Activated naive CD8-positive, alpha-beta T cell treated with anti-CD3 and anti-CD28 coated beads, Interleukin-2, amount 10 ng/mL, durations not matched to agents 7 days and 5 days (primary cell): ENCODE measurements at regions not wholly inside any gene's neighbourhood (a gene's known extent, or its start where the extent isn't known, plus 50 kb on each side); places are given as distances from the start of the nearest gene placed in this dataset.

Source experiments
- ATAC-seq: fragments of 150-1000 bp; cut with Tn5 transposase; one replicate; pipeline ENCODE4 v1.10.0; 2021; ENCODE audit warnings: low read depth, moderate library complexity
- POLR2A ChIA-PET: fragments of 350-600 bp; sonication (Branson Sonifier 250); formaldehyde crosslinking; loops from one replicate; lab custom pipeline; 2021; ENCODE audit warnings: antibody characterized with exemption; lab: Charles Lee
- DNase-seq: peaks from one replicate; pipeline ENCODE4 v3.0.0; 2021
- H3K27ac Mint-ChIP-seq: one replicate; pipeline ENCODE4 v1.8.0; 2022; ENCODE audit warnings: mild to moderate bottlenecking, mixed read lengths
- H3K27me3 Mint-ChIP-seq: one replicate; pipeline ENCODE4 v1.8.0; 2022; ENCODE audit warnings: mild to moderate bottlenecking, moderate library complexity, mixed read lengths
- H3K36me3 Mint-ChIP-seq: one replicate; pipeline ENCODE4 v1.8.0; 2021; ENCODE audit warnings: mild to moderate bottlenecking, mixed read lengths
- H3K4me1 Mint-ChIP-seq: one replicate; pipeline ENCODE4 v1.8.0; 2021; ENCODE audit warnings: mixed read lengths
- H3K4me3 Mint-ChIP-seq: one replicate; pipeline ENCODE4 v1.8.0; 2022; ENCODE audit warnings: mild to moderate bottlenecking, moderate library complexity, mixed read lengths
- H3K9me3 Mint-ChIP-seq: one replicate; pipeline ENCODE4 v1.8.0; 2021; ENCODE audit warnings: mixed read lengths

- ATAC-seq (no peak), DNase-seq (no peak)
- no peak overlapping the region for H3K27ac Mint-ChIP-seq
- POLR2A ChIA-PET: no interaction called here
- H3K36me3 Mint-ChIP-seq: no peaks in the 10 kb centered on the region
- H3K9me3 Mint-ChIP-seq: no peaks in the 10 kb centered on the region
- peaks cover 1% of the 10 kb centered on the region for H3K4me1 Mint-ChIP-seq
- H3K4me3 Mint-ChIP-seq: no peak overlapping the region
- H3K27me3 Mint-ChIP-seq: peaks cover 29% of the 10 kb centered on the region
These were observed 87.1 kb downstream of the ERMARD start for GRCh38 chr6:169838346-169839028.

DNA sequence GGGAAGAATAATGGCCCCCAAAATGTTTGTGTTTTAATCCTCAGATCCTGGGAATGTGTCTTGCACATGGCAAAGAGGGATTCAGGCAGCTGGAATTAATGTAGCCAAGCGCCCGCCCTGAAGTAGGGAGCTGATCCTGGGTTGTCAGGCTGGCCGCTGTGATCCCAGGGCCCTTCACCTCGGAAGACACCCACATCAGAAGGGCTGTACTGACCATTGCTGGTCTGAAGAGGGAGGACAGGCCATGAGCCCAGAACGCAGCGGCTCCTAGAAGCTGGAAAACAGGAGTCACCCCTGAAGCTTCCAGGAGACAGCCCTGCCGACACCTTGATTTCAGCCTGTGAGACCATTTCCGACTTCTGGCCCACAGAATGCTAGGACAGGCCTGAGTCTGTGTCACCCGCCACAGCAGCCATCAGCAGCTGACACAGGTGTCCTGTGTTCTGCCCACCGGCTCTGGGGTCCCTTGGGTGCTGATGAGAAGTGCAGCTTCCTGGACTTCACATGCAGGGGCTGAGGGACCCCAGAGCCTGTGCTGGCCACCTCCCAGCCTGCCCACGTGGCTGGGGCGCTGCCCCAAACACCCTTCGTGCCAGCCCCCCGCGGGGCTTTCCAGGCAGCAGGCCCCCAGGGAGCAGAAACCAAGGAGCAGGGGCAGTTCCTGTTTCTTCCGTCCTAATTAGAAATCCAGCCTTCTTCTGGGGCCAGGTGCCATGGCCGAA lies 86.3 kb downstream of the ERMARD start:
- Mint-ChIP-seq H3K9me3 (no peaks in the 10 kb centered on the region), H3K4me1 (peaks cover 1% of the 10 kb centered on the region), H3K36me3 (no peaks in the 10 kb centered on the region), H3K27ac (no peak overlapping the region), H3K4me3 (no peak overlapping the region), H3K27me3 (peaks cover 36% of the 10 kb centered on the region)
- DNase-seq: no peak
- ATAC-seq: no peak
- POLR2A ChIA-PET: no interaction called here

- Mint-ChIP-seq H3K36me3 (no peaks in the 10 kb centered on the region), H3K27ac (no peak overlapping the region), H3K4me3 (no peak overlapping the region), H3K9me3 (no peaks in the 10 kb centered on the region), H3K4me1 (peaks cover 4% of the 10 kb centered on the region), H3K27me3 (peaks cover 60% of the 10 kb centered on the region)
- ATAC-seq (no peak), DNase-seq (no peak)
- POLR2A ChIA-PET: no interaction called here
These were observed 81.9 kb downstream of the ERMARD start for GRCh38 chr6:169833258-169833794.

DNA sequence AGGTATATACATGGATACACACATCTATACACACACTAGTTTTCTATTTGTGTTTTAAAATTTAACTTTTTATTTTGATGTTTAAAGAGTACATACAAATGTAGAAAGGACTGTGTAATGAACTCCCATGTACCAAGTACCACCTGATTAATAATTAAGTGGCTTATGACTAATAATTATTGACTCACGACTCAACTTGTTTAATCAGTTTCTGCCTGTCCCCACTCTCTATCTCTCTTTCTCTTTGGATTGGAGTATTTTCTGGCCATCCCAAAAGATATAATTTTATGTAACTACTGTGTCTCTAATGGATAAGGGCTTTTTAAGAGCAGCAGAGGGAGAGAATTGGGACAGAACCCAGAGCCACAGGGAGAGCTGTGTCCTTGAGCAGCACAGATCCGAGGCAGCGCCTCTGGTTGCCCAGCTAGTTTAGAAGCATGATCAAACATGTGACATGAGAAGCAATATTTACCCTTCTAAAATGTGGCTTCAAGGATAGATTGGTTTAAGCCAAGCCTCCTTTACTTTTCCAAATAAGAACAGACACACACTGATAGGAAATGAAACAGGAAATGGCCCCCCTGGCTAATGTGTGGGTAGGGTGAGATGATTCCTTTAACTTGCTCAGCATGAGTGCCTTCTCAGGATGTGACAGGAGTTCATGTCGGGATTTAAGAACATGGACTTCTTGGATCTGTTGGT lies 81.0 kb downstream of the ERMARD start:
- H3K4me1 Mint-ChIP-seq: peaks cover 4% of the 10 kb centered on the region
- H3K4me3 Mint-ChIP-seq: no peak overlapping the region
- no peak for DNase-seq
- POLR2A ChIA-PET: interaction anchor here (0.9 kb wide), 1 partner anchor 696 kb away, joined by 3 read pairs; no protein-coding TSS in a partner anchor
- H3K27me3 Mint-ChIP-seq: peaks cover 68% of the 10 kb centered on the region
- H3K27ac Mint-ChIP-seq: no peak overlapping the region
- ATAC-seq: no peak
- H3K36me3 Mint-ChIP-seq: no peaks in the 10 kb centered on the region
- no peaks in the 10 kb centered on the region for H3K9me3 Mint-ChIP-seq

DNA sequence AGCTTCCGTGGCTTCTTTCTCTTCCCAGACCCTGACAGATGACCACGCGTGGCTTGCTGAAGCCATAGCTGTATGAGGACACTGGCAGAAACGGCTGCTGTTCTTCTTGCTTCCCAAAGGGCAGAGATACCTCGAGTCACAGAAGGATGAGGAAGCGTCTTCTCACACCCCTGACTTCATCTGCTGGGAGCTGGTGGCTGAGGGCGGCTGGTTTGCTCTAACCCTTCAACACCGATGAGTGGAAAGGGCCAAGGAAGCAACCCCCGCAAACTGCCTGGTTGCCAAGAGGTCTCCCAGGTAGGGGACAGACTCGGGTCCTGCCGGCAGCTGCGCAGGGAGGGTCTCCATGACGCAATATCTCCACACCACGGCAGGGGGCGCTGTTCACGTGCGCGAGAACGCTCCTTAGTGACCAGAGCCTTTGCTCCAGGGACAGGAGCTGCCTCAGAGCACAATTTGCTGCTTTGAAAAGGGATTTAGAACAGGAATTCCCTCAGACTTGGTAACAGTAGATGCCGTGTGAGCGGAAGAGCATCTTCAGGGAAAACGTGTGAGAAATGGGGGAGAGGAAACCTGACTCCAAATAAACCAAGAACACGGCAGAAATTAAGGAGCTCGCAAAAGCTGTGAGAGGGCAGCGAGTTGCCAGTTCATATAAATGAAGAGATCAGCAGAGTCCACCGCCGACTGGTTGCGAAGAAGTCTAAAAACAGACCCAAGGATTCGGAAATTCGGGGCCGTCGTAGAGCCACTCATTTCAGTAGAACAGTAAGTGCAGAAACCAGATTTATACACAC lies 80.2 kb downstream of the ERMARD start:
- DNase-seq: peak; percentile 81
- POLR2A ChIA-PET: interaction anchor here (0.9 kb wide), 1 partner anchor 697 kb away, joined by 3 read pairs; no protein-coding TSS in a partner anchor
- ATAC-seq: peak; percentile 70
- peaks cover 4% of the 10 kb centered on the region for H3K4me1 Mint-ChIP-seq
- H3K4me3 Mint-ChIP-seq: no peak overlapping the region
- H3K36me3 Mint-ChIP-seq: no peaks in the 10 kb centered on the region
- peaks cover 71% of the 10 kb centered on the region for H3K27me3 Mint-ChIP-seq
- H3K9me3 Mint-ChIP-seq: no peaks in the 10 kb centered on the region
- H3K27ac Mint-ChIP-seq: no peak overlapping the region
